ENCODE measurements at regions not wholly inside any gene's neighbourhood (a gene's known extent, or its start where the extent isn't known, plus 50 kb on each side); places are given as distances from the start of the nearest gene placed in this dataset.

- TF ChIP-seq SP2 (IDR thresholded peaks at IDR 0.05; ENCODE audit: low read length), result no peak
- TF ChIP-seq KDM4A (IDR thresholded peaks at IDR 0.05; ENCODE audit: low read depth, low read length, severe bottlenecking), result no peak
- TF ChIP-seq CHD2 (IDR thresholded peaks at IDR 0.05; ENCODE audit: low read length), result no peak
- TF ChIP-seq POLR2AphosphoS5 (IDR thresholded peaks at IDR 0.05; ENCODE audit: low read depth, low read length), result no peak
Observed at GRCh38 chr12:123097561-123098084, 53.3 kb downstream of the PITPNM2 start (continued).
